GM12891 (cell line): ENCODE measurements at regions not wholly inside any gene's neighbourhood (a gene's known extent, or its start where the extent isn't known, plus 50 kb on each side); places are given as distances from the start of the nearest gene placed in this dataset.

Experiments used
- DNase-seq: peaks from one replicate; pipeline ENCODE4 v3.0.0; 2011; ENCODE audit warnings: low spot score; ENCODE audit not compliant: insufficient read length
- FAIRE-seq: peaks from 2 replicates; lab custom pipeline; 2011; peaks lifted over from hg19 to GRCh38; lab: Jason Lieb, UNC
- PAX5 ChIP-seq: IDR thresholded peaks from 2 replicates; pipeline ENCODE4 v1.6.1; 2011; ENCODE audit warnings: low read length, moderate library complexity, mild to moderate bottlenecking; ENCODE audit not compliant: insufficient read depth, severe bottlenecking
- POLR2A ChIP-seq: IDR thresholded peaks from 2 replicates; pipeline ENCODE4 v1.6.1; 2011; ENCODE audit warnings: low read depth, low read length, control low read depth
- POLR2AphosphoS5 ChIP-seq: IDR thresholded peaks from 2 replicates; pipeline ENCODE4 v1.6.1; 2011; ENCODE audit warnings: low read depth, low read length, control low read depth
- POU2F2 ChIP-seq: IDR thresholded peaks from 2 replicates; pipeline ENCODE4 v1.6.1; 2011; ENCODE audit warnings: low read depth, mild to moderate bottlenecking, control low read depth, low read length, moderate library complexity
- SPI1 ChIP-seq: IDR thresholded peaks from 2 replicates; pipeline ENCODE4 v1.6.1; 2011; ENCODE audit warnings: low read depth, low read length, control low read depth
- TAF1 ChIP-seq: IDR thresholded peaks from 2 replicates; pipeline ENCODE4 v1.6.1; 2011; ENCODE audit warnings: low read depth, low read length, control low read depth

DNA sequence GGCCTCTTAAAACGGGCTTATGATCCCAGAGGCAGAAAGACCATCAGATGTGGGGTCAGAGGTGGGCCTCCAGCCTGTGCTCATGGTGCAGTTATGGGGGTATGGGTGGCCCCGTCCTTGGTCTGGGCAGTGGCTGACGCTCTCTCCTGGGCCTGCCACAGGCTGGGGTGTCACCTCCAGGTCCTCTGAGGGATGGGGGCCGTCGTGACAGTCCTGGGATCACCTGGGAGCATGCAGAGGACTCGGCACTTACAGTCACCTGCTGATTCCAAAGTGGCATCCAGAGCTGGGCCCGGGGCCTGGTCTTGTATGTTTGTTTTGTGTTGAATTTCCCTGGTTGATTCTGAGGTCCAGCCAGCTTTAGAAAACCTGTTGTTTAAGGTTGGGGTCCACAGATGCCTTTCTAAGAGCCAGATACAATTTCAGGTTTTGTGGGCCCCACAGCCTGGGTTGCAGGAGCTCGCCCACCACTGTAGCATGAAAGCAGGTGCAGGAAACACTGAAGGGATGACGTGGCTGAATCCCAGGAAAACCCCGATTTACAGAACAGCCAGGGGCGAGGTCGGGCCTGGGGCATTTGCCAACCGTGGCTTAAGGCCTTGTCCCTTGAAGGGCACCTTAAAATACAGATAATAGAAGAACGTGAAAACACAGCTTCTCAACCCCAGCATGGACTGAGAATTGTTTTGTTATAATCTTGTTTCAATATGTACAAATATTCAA, 170.7 kb upstream of the PPP2R2D start:
- DNase-seq, result no peak

GRCh38 chr10:131730771-131731497, 169.9 kb upstream of the PPP2R2D start:
- FAIRE-seq (no peak), DNase-seq (no peak)
- TF ChIP-seq TAF1, result no peak
- TF ChIP-seq POLR2AphosphoS5, result no peak
- TF ChIP-seq POU2F2, result no peak
- TF ChIP-seq PAX5, result no peak

More for the DNA sequence above, 170.7 kb upstream of the PPP2R2D start:
- no peak for FAIRE-seq
- TF ChIP-seq POU2F2 (no peak), TAF1 (no peak), SPI1 (no peak), PAX5 (no peak), POLR2A (no peak), POLR2AphosphoS5 (no peak)

GRCh38 chr10:131731780-131732630, 168.8 kb upstream of the PPP2R2D start:
- TF ChIP-seq POU2F2 (no peak), POLR2AphosphoS5 (no peak), POLR2A (no peak), TAF1 (no peak), PAX5 (no peak), SPI1 (no peak)

DNA sequence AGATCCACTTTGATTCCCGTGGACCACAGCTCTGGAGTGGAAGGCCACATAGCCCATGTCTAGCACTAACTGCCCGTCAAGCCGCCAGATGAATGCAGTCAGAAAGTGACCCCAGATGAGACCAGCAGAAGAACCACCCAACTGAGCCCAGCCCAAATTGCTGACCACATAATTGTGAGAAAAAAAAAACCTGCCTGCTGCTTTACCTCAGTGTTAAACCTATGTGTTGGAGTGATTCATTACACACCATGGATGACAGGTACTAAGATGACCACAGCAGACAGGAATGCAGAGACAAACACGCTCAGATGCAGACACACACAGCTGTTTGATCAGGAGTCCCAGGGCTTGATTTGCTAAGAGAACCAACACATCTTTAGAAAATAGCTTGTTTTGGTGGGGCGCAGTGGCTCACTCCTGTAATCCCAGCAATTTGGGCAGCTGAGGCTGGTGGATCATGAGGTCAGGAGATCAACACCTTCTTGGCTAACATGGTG, 168.1 kb upstream of the PPP2R2D start:
- no peak for TF ChIP-seq TAF1
- no peak for TF ChIP-seq POLR2A
- TF ChIP-seq SPI1, result no peak
- no peak for TF ChIP-seq POLR2AphosphoS5
- TF ChIP-seq PAX5, result no peak
- FAIRE-seq (no peak), DNase-seq (no peak)

More at GRCh38 chr10:131731780-131732630, 168.8 kb upstream of the PPP2R2D start:
- FAIRE-seq (no peak), DNase-seq (no peak)

GRCh38 chr10:131733596-131733995, 167.2 kb upstream of the PPP2R2D start:
- TF ChIP-seq POLR2A (no peak), TAF1 (no peak), POU2F2 (no peak), POLR2AphosphoS5 (no peak), PAX5 (no peak), SPI1 (no peak)
- FAIRE-seq (no peak), DNase-seq (no peak)

DNA sequence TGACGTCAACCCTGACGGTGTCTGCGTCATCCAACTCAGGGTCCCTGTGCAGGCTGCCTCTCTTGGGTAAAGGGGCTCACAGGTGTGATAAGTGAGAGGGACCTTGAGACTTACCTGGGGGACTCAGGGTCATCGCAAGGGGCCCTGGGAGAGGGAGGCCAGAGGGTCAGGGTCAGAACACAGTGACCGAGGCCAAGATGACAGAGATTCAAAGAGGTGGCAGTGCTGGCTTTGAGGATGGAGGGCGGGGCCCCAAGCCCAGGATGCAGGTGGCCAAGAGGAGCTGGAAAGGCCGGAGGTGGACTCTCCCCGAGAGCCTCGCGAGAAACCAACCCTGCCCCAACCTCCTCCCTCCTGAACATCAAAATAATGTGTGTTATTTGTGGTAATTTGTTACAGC, 165.2 kb upstream of the PPP2R2D start:
- TF ChIP-seq SPI1 (no peak), PAX5 (no peak), POLR2AphosphoS5 (no peak), TAF1 (no peak), POU2F2 (no peak), POLR2A (no peak)
- FAIRE-seq (no peak), DNase-seq (no peak)

- no peak for DNase-seq
- no peak for FAIRE-seq
- no peak for TF ChIP-seq TAF1
- no peak for TF ChIP-seq POU2F2
These were observed 164.4 kb upstream of the PPP2R2D start for GRCh38 chr10:131736321-131736980.

DNA sequence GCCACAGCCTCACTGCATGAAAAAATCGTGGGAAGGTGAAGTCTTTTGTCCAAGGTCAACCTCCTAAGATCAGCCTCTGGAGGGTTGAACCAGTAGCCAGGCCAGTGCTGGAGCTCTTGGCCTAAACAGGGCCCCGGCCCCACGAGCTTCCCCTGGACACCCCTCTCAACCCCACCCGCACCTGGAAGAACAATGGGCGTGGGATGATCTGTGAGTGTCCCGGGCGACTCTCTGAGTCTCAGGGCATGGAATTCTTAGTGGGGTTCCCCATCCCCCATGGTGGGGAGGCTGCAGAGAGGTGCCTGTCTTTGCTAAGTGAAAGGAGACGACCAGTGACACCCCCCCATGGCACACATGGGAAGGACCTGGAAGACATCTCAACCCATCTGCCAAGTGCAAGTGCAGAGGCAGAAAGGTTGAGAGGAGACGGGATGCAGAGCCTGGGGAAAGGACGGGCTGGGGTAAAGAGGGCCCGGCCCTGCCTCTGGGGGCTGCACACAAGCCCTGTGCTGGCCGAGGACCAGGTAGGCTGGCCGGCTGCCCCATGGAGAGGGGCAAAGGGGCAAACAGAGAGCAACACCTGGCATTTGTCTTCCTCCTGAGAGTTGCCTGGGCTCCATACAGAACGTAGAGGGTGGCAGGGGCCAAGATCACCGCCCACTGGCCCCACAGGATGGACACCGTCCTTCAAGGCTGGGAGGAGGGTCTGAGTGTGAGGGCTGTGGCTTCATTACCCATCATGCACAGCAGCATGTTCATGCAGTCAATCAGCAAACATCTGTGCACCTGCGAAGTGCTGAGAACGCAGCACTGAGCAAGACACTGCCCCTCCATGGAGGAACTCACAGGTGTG, 163.0 kb upstream of the PPP2R2D start:
- FAIRE-seq (no peak), DNase-seq (no peak)
- TF ChIP-seq POU2F2 (no peak), POLR2A (no peak), PAX5 (no peak), POLR2AphosphoS5 (no peak), SPI1 (no peak), TAF1 (no peak)
